Esophagus squamous epithelium (tissue), 5 donors: ENCODE measurements at regions not wholly inside any gene's neighbourhood (a gene's known extent, or its start where the extent isn't known, plus 50 kb on each side); places are given as distances from the start of the nearest gene placed in this dataset.

Source experiments
- DNase-seq: peaks from one replicate; lab custom pipeline; 2025; lab: John Stamatoyannopoulos, UW
- H3K27ac ChIP-seq, 4 donors: fragments of 200-600 bp; sonication (generic); one replicate each; pipeline ENCODE4 v1.5.1; 2016 to 2019; ENCODE audit warnings: mild to moderate bottlenecking in 1 of 4
- H3K27me3 ChIP-seq, 4 donors: fragments of 200-600 bp; sonication (generic); 1 replicate in 3 of 4; 2 replicates in 1 of 4; pipeline versions ENCODE4 v1.5.1 to v1.6.0; 2017 to 2021; ENCODE audit warnings: antibody characterized with exemption in 1 of 4
- H3K36me3 ChIP-seq, 3 donors: fragments of 200-600 bp; sonication (generic); one replicate each; pipeline ENCODE4 v1.5.1; 2016 to 2019
- H3K4me1 ChIP-seq, 3 donors: fragments of 200-600 bp; sonication (generic); one replicate each; pipeline ENCODE4 v1.5.1; 2017 to 2019
- H3K4me3 ChIP-seq, 4 donors: fragments of 200-600 bp; sonication (generic); 1 replicate in 3 of 4; 2 replicates in 1 of 4; pipeline ENCODE4 v1.5.1; 2016 to 2019; ENCODE audit warnings: mild to moderate bottlenecking in 2 of 4, moderate library complexity in 1 of 4
- H3K9me3 ChIP-seq, 3 donors: fragments of 200-600 bp; sonication (generic); one replicate each; pipeline ENCODE4 v1.5.1; 2016 to 2019
- CTCF ChIP-seq, 6 experiments: fragments of 450-650 bp in 4 of 6; fragments of 200-600 bp in 2 of 6; sonication (generic) in 2 of 6; IDR thresholded peaks; one replicate each; pipeline ENCODE4 v1.5.1; 2016 to 2019; ENCODE audit warnings: antibody characterized with exemption in 6 of 6, mild to moderate bottlenecking in 4 of 6, moderate library complexity in 4 of 6
- POLR2A ChIP-seq, 4 donors: fragments of 450-650 bp; IDR thresholded peaks; one replicate each; pipeline ENCODE4 v1.6.1; 2017; ENCODE audit warnings: antibody characterized with exemption in 4 of 4, mild to moderate bottlenecking in 4 of 4, moderate library complexity in 3 of 4
- WGBS, 2 donors: methylation state at CpG; one replicate each; pipeline ENCODE4 v1.1.5; 2018; 5-methylcytosine and 5-hydroxymethylcytosine counted together
- intact Hi-C: fragments of 100-400 bp; cut with DNase I; formaldehyde crosslinking; loops from one replicate; pipeline ENCODE4 v1.15.0; 2022
- donor health status: DM: yes; HTN: yes; CAD: no.

GRCh38 chr20:56764671-56765070, 135.6 kb downstream of the TFAP2C start:
- Histone ChIP-seq H3K9me3 (no peaks in the 10 kb centered on the region), H3K4me1 (peaks cover 10 to 38% (median 22%) of the 10 kb centered on the region in 3 donors), H3K27ac (no peak overlapping the region), H3K4me3 (no peak overlapping the region), H3K36me3 (no peaks in the 10 kb centered on the region), H3K27me3 (peaks cover 0 to 6% (median 0%) of the 10 kb centered on the region in 4 donors)
- no peak for DNase-seq
- 75 to 88% methylated on average over 10 to 12 of the region's 15 CpGs for WGBS, 2 donors
- intact Hi-C loops, result no loop called here
- TF ChIP-seq CTCF (IDR thresholded peaks at IDR 0.05) (no peak), POLR2A (IDR thresholded peaks at IDR 0.05) (no peak)

- DNase-seq, result no peak
- Histone ChIP-seq H3K9me3 (no peaks in the 10 kb centered on the region), H3K27me3 (peaks cover 0 to 6% (median 0%) of the 10 kb centered on the region in 4 donors), H3K4me3 (peak overlapping the region in 1 of 4 donors; percentile 18), H3K4me1 (peaks cover 10 to 37% (median 21%) of the 10 kb centered on the region in 3 donors), H3K27ac (peak overlapping the region; percentile 45 to 77 (median 72)), H3K36me3 (no peaks in the 10 kb centered on the region)
- TF ChIP-seq CTCF (IDR thresholded peaks at IDR 0.05) (no peak), POLR2A (IDR thresholded peaks at IDR 0.05) (no peak)
- intact Hi-C loops, result no loop called here
- WGBS, 2 donors, result 23 to 25% methylated on average over 11 to 12 of the region's 12 CpGs
Measured at GRCh38 chr20:56765172-56766073, 136.3 kb downstream of the TFAP2C start.

- no peak overlapping the region for H3K27ac ChIP-seq
- intact Hi-C loops, result no loop called here
- no peak overlapping the region for H3K4me3 ChIP-seq
- H3K27me3 ChIP-seq, result peaks cover 0 to 6% (median 0%) of the 10 kb centered on the region in 4 donors
- no peak for DNase-seq
- no peaks in the 10 kb centered on the region for H3K36me3 ChIP-seq
- no peaks in the 10 kb centered on the region for H3K9me3 ChIP-seq
- TF ChIP-seq POLR2A (IDR thresholded peaks at IDR 0.05) (no peak), CTCF (IDR thresholded peaks at IDR 0.05) (no peak)
- H3K4me1 ChIP-seq, result peaks cover 10 to 40% (median 21%) of the 10 kb centered on the region in 3 donors
- WGBS, 2 donors, result 4 to 36% methylated on average over 2 to 3 of the region's 3 CpGs
Measured at GRCh38 chr20:56766528-56766927, 137.4 kb downstream of the TFAP2C start.

- 37 to 39% methylated on average over 7 of the region's 7 CpGs for WGBS, 2 donors
- TF ChIP-seq CTCF (IDR thresholded peaks at IDR 0.05), result no peak
- no peak for TF ChIP-seq POLR2A (IDR thresholded peaks at IDR 0.05)
- H3K27ac ChIP-seq, result no peak overlapping the region
- DNase-seq, result no peak
- intact Hi-C loops, result no loop called here
- H3K4me3 ChIP-seq, result no peak overlapping the region
- H3K9me3 ChIP-seq, result no peaks in the 10 kb centered on the region
- H3K4me1 ChIP-seq, result peaks cover 10 to 27% (median 13%) of the 10 kb centered on the region in 3 donors
- peaks cover 0 to 6% (median 0%) of the 10 kb centered on the region in 4 donors for H3K27me3 ChIP-seq
- H3K36me3 ChIP-seq, result no peaks in the 10 kb centered on the region
Measured at GRCh38 chr20:56769921-56770600, 141.0 kb downstream of the TFAP2C start.

GRCh38 chr20:56773749-56774148, 144.6 kb downstream of the TFAP2C start:
- Histone ChIP-seq H3K4me1 (peaks cover 0 to 20% (median 5%) of the 10 kb centered on the region in 3 donors), H3K27me3 (no peaks in the 10 kb centered on the region), H3K27ac (no peak overlapping the region), H3K4me3 (no peak overlapping the region), H3K9me3 (no peaks in the 10 kb centered on the region), H3K36me3 (no peaks in the 10 kb centered on the region)
- no peak for DNase-seq
- 65 to 82% methylated on average over 5 of the region's 5 CpGs for WGBS, 2 donors
- intact Hi-C loops, result no loop called here
- no peak for TF ChIP-seq POLR2A (IDR thresholded peaks at IDR 0.05)
- TF ChIP-seq CTCF (IDR thresholded peaks at IDR 0.05), result no peak
